SH-SY5Y (cell line): ENCODE measurements at regions not wholly inside any gene's neighbourhood (a gene's known extent, or its start where the extent isn't known, plus 50 kb on each side); places are given as distances from the start of the nearest gene placed in this dataset.

Experiments used
- GATA2 ChIP-seq: IDR thresholded peaks from 2 replicates; pipeline ENCODE4 v1.6.1; 2011; ENCODE audit warnings: mild to moderate bottlenecking, low read depth, low read length
- GATA3 ChIP-seq: IDR thresholded peaks from 2 replicates; pipeline ENCODE4 v1.6.1; 2011; ENCODE audit warnings: low read depth, mild to moderate bottlenecking, low read length, moderate library complexity

- TF ChIP-seq GATA3 (no peak), GATA2 (no peak)
These were observed 1430.5 kb upstream of the CELF4 start for GRCh38 chr18:38996056-38996455.

GRCh38 chr18:38993342-38993741, 1427.7 kb upstream of the CELF4 start:
- TF ChIP-seq GATA3 = no peak
- TF ChIP-seq GATA2 = no peak

DNA sequence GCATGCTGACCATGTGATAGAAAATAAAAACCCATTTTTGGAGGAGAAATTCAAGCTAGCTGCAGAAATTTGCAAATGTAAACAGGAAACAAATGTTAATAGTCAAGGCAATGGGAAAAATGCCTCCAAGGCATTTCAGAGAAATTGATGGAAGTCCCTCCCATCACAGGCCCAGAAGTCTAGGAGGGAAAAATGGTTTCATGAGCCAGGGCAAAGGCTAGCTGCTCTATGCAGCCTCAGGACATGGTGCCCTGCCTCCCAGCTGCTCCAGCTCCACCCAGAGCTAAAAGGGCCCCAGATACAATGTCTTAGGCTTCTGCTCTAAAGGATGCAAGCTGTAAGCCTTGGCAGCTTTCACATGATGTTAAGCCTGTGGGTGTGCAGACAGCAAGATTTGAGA, 1419.4 kb upstream of the CELF4 start:
- no peak for TF ChIP-seq GATA2
- TF ChIP-seq GATA3 = no peak

GRCh38 chr18:38982072-38982471, 1416.5 kb upstream of the CELF4 start:
- TF ChIP-seq GATA2 (no peak), GATA3 (no peak)

DNA sequence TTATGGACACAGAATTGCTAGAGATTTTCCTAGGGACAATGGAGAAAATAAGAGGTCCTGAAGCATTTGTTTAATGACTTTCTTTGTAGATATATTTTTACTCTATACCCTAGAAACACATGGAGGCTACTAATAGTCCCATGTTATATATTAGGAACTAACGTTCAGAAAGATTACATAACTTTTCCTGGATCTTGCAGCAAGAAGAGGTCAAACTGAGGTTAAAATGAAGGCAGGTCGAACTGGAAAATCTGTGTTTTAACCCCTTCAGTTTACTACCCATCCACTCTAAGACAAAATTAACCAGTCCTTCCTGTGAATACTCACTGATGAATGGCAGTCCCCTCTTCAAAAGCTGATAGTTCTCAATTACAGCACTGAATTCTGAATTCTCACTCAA, 1415.8 kb upstream of the CELF4 start:
- TF ChIP-seq GATA2 = no peak
- no peak for TF ChIP-seq GATA3

DNA sequence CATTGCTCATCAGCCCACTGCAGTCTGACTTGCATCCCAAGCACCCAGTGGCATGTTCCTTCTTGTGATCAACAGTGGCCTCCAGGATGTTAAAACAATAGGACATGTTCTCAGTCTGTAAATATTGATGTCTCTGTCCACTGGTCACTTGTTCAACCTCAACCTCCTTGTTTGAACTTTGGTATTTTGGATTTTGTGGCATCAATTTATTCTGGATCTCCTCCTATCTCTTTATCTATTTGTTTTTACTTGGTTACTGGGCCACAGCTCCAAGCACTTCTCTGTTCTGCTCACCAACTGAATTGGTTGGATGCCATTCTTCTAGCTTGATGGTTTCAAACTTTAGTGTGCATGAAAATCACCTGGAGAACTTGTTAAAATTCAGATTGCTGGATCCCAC, 1414.8 kb upstream of the CELF4 start:
- TF ChIP-seq GATA2 (no peak), GATA3 (no peak)

DNA sequence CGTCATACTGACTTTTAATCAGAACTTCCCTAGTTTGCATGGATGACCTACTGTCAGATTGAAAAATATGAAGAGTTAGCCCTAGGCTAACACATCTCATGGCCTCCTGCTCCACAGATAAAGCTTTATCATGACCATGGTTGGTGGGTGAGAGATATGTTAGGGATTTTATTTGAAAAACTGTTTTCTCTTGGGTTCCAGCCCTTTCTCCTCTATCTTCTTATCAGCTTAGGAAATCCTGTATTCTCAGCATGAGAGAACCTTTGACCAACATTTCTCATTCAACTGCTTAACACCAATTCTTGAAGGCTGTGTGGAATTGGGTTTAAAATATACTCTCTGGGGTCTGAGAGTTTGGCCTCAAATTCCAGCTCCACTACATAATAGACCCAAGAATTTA, 1407.0 kb upstream of the CELF4 start:
- TF ChIP-seq GATA2 (no peak), GATA3 (no peak)

DNA sequence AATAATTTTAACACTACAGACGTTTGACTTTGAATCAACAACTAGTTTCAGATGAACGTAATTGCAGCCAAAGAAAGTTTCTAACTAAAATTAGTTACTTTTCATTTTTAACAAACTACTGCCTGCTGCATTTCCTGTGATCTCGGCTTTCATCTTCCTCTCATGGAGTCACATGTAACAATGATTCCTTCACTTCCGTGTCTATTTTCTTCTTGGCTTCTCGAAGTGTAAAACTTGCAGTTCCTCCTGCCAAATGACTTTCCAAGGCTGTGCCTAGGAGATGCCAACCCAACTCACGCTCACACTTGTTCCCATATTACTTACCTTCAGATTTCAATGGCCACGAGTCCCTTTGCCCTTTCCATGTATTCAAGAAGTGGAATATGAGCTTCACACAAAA, 1406.3 kb upstream of the CELF4 start:
- TF ChIP-seq GATA3 = no peak

DNA sequence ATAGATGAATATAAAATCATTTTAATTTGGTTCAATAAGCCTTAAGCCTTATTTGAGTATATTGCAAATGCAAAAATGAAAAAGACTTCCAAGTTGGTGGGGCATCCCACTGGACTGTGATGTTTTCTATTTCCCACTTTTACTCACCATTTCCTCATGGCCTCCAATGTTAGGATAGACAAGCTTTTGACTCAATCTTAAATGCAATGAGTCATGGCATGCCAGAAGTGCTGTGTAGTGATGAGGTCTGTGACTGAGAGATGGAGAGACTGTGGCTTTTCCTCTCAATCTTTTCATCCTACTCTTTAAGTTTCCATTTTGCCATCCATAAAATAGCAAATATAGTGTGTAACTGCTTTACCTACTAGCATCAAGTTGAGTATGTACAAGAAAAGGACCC, 1401.2 kb upstream of the CELF4 start:
- no peak for TF ChIP-seq GATA3
- no peak for TF ChIP-seq GATA2

- TF ChIP-seq GATA2 (no peak), GATA3 (no peak)
These were observed 1398.5 kb upstream of the CELF4 start for GRCh38 chr18:38963943-38964660.

GRCh38 chr18:38961880-38962279, 1396.3 kb upstream of the CELF4 start:
- TF ChIP-seq GATA3 = no peak
- no peak for TF ChIP-seq GATA2

- no peak for TF ChIP-seq GATA2
- TF ChIP-seq GATA3 = no peak
These were observed 1392.1 kb upstream of the CELF4 start for GRCh38 chr18:38957736-38958135.

DNA sequence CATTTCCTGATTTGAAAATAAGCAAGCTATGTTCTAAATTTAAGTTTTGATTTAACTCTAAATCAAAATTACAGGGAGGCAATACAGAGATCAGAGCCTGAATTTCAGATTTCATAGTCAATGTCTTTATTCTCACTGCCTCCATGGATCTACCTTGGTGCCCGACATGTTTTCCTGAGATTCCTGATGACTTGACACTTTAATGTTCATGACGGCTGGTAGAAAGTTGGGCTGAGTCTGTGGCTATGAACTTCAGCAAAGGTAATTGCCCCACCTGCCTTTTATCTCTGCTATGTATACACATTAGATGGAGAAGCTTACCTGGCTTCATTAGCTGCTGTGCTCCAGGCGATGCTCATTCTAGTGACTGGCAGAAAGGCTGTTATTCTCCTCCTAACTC, 1390.5 kb upstream of the CELF4 start:
- TF ChIP-seq GATA2 = no peak
- TF ChIP-seq GATA3 = no peak

DNA sequence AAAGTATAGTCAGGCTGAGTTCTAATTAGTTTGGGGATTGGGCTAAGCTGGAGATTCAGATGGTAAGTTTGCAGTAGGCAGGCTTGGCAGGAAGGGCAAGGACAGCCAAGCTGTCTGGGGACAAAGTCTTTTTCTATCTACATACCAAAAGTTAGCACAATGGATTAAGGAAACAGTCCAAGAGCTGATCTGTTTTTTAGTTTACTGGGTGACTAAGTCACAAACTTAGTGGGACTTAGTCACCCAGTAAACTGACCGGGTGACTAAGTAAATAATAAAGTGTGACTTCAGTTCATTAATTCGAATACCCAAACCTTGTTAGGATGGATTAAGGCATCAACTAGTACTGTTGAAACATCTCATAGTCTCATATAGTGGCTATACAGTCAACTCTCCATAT, 1386.0 kb upstream of the CELF4 start:
- TF ChIP-seq GATA2 = no peak
- TF ChIP-seq GATA3 = no peak

GRCh38 chr18:38948436-38948835, 1382.8 kb upstream of the CELF4 start:
- no peak for TF ChIP-seq GATA3
- no peak for TF ChIP-seq GATA2
